IMR-90 (cell line): ENCODE measurements at regions not wholly inside any gene's neighbourhood (a gene's known extent, or its start where the extent isn't known, plus 50 kb on each side); places are given as distances from the start of the nearest gene placed in this dataset.

Experiments used
- ATAC-seq: fragments of 200-7000 bp; cut with Tn5 transposase; 2 replicates; pipeline ENCODE4 v1.9.1; 2020; ENCODE audit warnings: low read depth, mild to moderate bottlenecking, moderate library complexity
- BruUV-seq: library from RNA; stranded (reverse); fragments of 400-500 nt; replicated peaks from 2 replicates; lab custom pipeline; 2021; lab: Mats Ljungman, UMichigan
- CTCF ChIA-PET: fragments of 300-600 bp; formaldehyde crosslinking; extraction: SDS; loops from one replicate; lab custom pipeline; 2021; ENCODE audit warnings: antibody characterized with exemption; lab: Yijun Ruan, JAX
- POLR2A ChIA-PET: fragments of 300-600 bp; sonication (Branson Sonifier 250); formaldehyde crosslinking; loops from one replicate; lab custom pipeline; 2022; ENCODE audit warnings: antibody characterized with exemption; ENCODE audit not compliant: unreplicated experiment; lab: Charles Lee
- DNase-seq: peaks from one replicate; pipeline ENCODE4 v3.0.0; 2013
- H2AFZ ChIP-seq: replicated peaks from 2 replicates; pipeline ENCODE3; 2013; ENCODE audit warnings: low read length, mild to moderate bottlenecking; ENCODE audit not compliant: poor library complexity
- H2AK5ac ChIP-seq: 2 replicates; pipeline ENCODE4 v1.6.1; 2013; ENCODE audit warnings: low read depth, low read length, inconsistent platforms
- H2AK9ac ChIP-seq: replicated peaks from 2 replicates; pipeline ENCODE3; 2013; ENCODE audit warnings: mild to moderate bottlenecking, low read depth, low read length, moderate library complexity; ENCODE audit not compliant: poor library complexity
- H2BK120ac ChIP-seq: 2 replicates; pipeline ENCODE4 v1.6.1; 2013; ENCODE audit warnings: low read depth, low read length, inconsistent platforms
- H2BK15ac ChIP-seq: 3 replicates; pipeline ENCODE4 v1.6.1; 2013; ENCODE audit warnings: low read depth, low read length, inconsistent platforms
- H2BK20ac ChIP-seq: 2 replicates; pipeline ENCODE4 v1.6.1; 2013; ENCODE audit warnings: low read depth, mild to moderate bottlenecking, inconsistent platforms, low read length, moderate library complexity
- H2BK5ac ChIP-seq: 2 replicates; pipeline ENCODE4 v1.6.1; 2013; ENCODE audit warnings: mild to moderate bottlenecking, low read depth, low read length, inconsistent platforms; ENCODE audit not compliant: poor library complexity, severe bottlenecking
- H3K14ac ChIP-seq: replicated peaks from 2 replicates; pipeline ENCODE4 v1.6.1; 2013; ENCODE audit warnings: low read depth, low read length, inconsistent platforms
- H3K18ac ChIP-seq: 2 replicates; pipeline ENCODE4 v1.6.1; 2013; ENCODE audit warnings: low read depth, low read length, control low read depth
- H3K23ac ChIP-seq: 2 replicates; pipeline ENCODE4 v1.6.1; 2013; ENCODE audit warnings: low read depth, low read length, inconsistent platforms
- H3K27ac ChIP-seq: 2 replicates; pipeline ENCODE4 v1.5.1; 2013; ENCODE audit warnings: mild to moderate bottlenecking, control low read depth, low read length; ENCODE audit not compliant: insufficient read depth
- H3K27me3 ChIP-seq: 2 replicates; pipeline ENCODE4 v1.6.1; 2013; ENCODE audit warnings: low read length; ENCODE audit not compliant: control insufficient read depth, insufficient read depth
- H3K36me3 ChIP-seq: 2 replicates; pipeline ENCODE4 v1.6.1; 2013; ENCODE audit warnings: low read length, mixed read lengths; ENCODE audit not compliant: control insufficient read depth, insufficient read depth
- H3K4ac ChIP-seq: 2 replicates; pipeline ENCODE4 v1.6.1; 2013; ENCODE audit warnings: low read depth, low read length, inconsistent platforms
- H3K4me1 ChIP-seq: 2 replicates; pipeline ENCODE4 v1.6.1; 2013; ENCODE audit warnings: low read length, mixed read lengths; ENCODE audit not compliant: control insufficient read depth, insufficient read depth
- H3K4me2 ChIP-seq: 2 replicates; pipeline ENCODE4 v1.6.1; 2013; ENCODE audit warnings: low read depth, mild to moderate bottlenecking, control low read depth, low read length, moderate library complexity
- H3K4me3 ChIP-seq: 2 replicates; pipeline ENCODE4 v1.5.1; 2013; ENCODE audit warnings: low read depth, mild to moderate bottlenecking, control low read depth, low read length, moderate library complexity; ENCODE audit not compliant: insufficient read depth
- H3K56ac ChIP-seq: 2 replicates; pipeline ENCODE4 v1.6.1; 2013; ENCODE audit warnings: low read length, inconsistent platforms; ENCODE audit not compliant: insufficient read depth; ENCODE audit errors: extremely low read depth
- H3K79me1 ChIP-seq, 2 experiments: 2 replicates each; pipeline ENCODE4 v1.6.1; 2013; ENCODE audit warnings: low read length in 2 of 2, inconsistent platforms in 1 of 2, low read depth in 1 of 2
- H3K9ac ChIP-seq: 2 replicates; pipeline ENCODE4 v1.6.1; 2013; ENCODE audit warnings: low read depth, low read length, control low read depth
- H3K9me1 ChIP-seq: 2 replicates; pipeline ENCODE4 v1.6.1; 2013; ENCODE audit warnings: low read length, inconsistent platforms; ENCODE audit not compliant: insufficient read depth
- H3K9me3 ChIP-seq: 2 replicates; pipeline ENCODE4 v1.6.1; 2013; ENCODE audit warnings: low read length; ENCODE audit not compliant: control insufficient read depth, insufficient read depth
- H4K20me1 ChIP-seq: 2 replicates; pipeline ENCODE4 v1.6.1; 2013; ENCODE audit warnings: low read length, inconsistent platforms; ENCODE audit not compliant: insufficient read depth
- H4K5ac ChIP-seq: 2 replicates; pipeline ENCODE4 v1.6.1; 2013; ENCODE audit warnings: mild to moderate bottlenecking, low read depth, low read length, control low read depth
- H4K8ac ChIP-seq, 2 experiments: 2 replicates each; pipeline ENCODE4 v1.6.1; 2013; ENCODE audit warnings: low read depth in 2 of 2, low read length in 2 of 2, control low read depth in 1 of 2, inconsistent platforms in 1 of 2
- H4K91ac ChIP-seq: 2 replicates; pipeline ENCODE4 v1.6.1; 2013; ENCODE audit warnings: low read depth, low read length, inconsistent platforms; ENCODE audit not compliant: insufficient read depth
- BHLHE40 ChIP-seq: fragments of 150-350 bp; IDR thresholded peaks from 2 replicates; pipeline ENCODE4 v1.6.1; 2016; ENCODE audit warnings: mild to moderate bottlenecking, low read depth, low read length
- WGBS, 2 experiments: methylation state at CpG; one replicate each; pipeline versions ENCODE4 v1.1.5 to v1.1.7; 2013; ENCODE audit warnings: missing lambda C conversion rate in 2 of 2; ENCODE audit not compliant: insufficient read length in 1 of 2; ENCODE audit errors: extremely low coverage in 2 of 2; 5-methylcytosine and 5-hydroxymethylcytosine counted together
- dilution Hi-C: fragments of 300-500 bp; cut with HindIII; formaldehyde crosslinking; loops from one replicate; pipeline ENCODE4 v1.14.3; 2018; ENCODE audit warnings: low sequenced_read_pairs; ENCODE audit not compliant: unreplicated experiment
- in situ Hi-C: fragments of 300-500 bp; cut with MboI; formaldehyde crosslinking; loops from 3 replicates; pipeline ENCODE4 v1.14.3; 2019; ENCODE audit warnings: low sequenced_read_pairs, inconsistent platforms, mixed read lengths
- intact Hi-C: fragments of 100-400 bp; cut with micrococcal nuclease; formaldehyde crosslinking; loops from 2 replicates; pipeline ENCODE4 v1.10.0; 2022

- Histone ChIP-seq H4K5ac (no peak overlapping the region), H3K27ac (no peak overlapping the region), H2BK5ac (no peak overlapping the region), H3K23ac (no peak overlapping the region), H3K79me1 (no peaks in the 10 kb centered on the region), H2AK9ac (no peak overlapping the region), H3K4ac (no peak overlapping the region), H4K20me1 (no peaks in the 10 kb centered on the region), H3K56ac (no peak overlapping the region), H3K9ac (no peak overlapping the region), H3K4me1 (no peaks in the 10 kb centered on the region), H3K18ac (no peak overlapping the region), H3K27me3 (no peaks in the 10 kb centered on the region), H2BK20ac (no peak overlapping the region), H2BK15ac (no peak overlapping the region), H3K4me2 (no peak overlapping the region), H3K14ac (no peak overlapping the region), H3K9me3 (peaks cover 3% of the 10 kb centered on the region), H2BK120ac (no peak overlapping the region), H3K4me3 (no peak overlapping the region), H2AK5ac (no peak overlapping the region), H2AFZ (no peak overlapping the region), H3K9me1 (no peaks in the 10 kb centered on the region), H4K8ac (no peak overlapping the region), H4K91ac (no peak overlapping the region), H3K36me3 (no peaks in the 10 kb centered on the region)
- dilution Hi-C loops (no loop called here), in situ Hi-C loops (no loop called here), intact Hi-C loops (no loop called here)
- ChIA-PET CTCF (no interaction called here), POLR2A (no interaction called here)
- TF ChIP-seq BHLHE40: no peak
- DNase-seq: no peak
- WGBS, 2 experiments: no CpG with 5 or more reads among the region's 2 CpGs
- BruUV-seq: no TSS peak
- no peak for ATAC-seq
Measured at GRCh38 chr3:83426300-83426699, 1532.5 kb upstream of the CADM2 start.
